HEK293 (cell line): ENCODE measurements at regions not wholly inside any gene's neighbourhood (a gene's known extent, or its start where the extent isn't known, plus 50 kb on each side); places are given as distances from the start of the nearest gene placed in this dataset.

Experiments
- CTCF ChIA-PET: fragments of 350-600 bp; formaldehyde crosslinking; extraction: SDS; loops from one replicate; lab custom pipeline; 2021; ENCODE audit warnings: antibody characterized with exemption; lab: Yijun Ruan, JAX
- POLR2A ChIA-PET: fragments of 300-600 bp; formaldehyde crosslinking; extraction: SDS; loops from one replicate; lab custom pipeline; 2020; ENCODE audit warnings: antibody characterized with exemption, inconsistent platforms; lab: Yijun Ruan, JAX
- H3K27ac ChIP-seq: fragments of 200-500 bp; sonication (Bioruptor generic); 2 replicates; pipeline ENCODE4 v1.5.1; 2014; ENCODE audit warnings: low read depth, low read length, control low read depth, inconsistent platforms; ENCODE audit errors: extremely low read depth
- H3K36me3 ChIP-seq, 2 experiments: fragments of 200-500 bp in 1 of 2; sonication (Bioruptor generic) in 1 of 2; 1 replicate in 1 of 2; 2 replicates in 1 of 2; pipeline ENCODE4 v1.5.1; 2014 to 2017; ENCODE audit warnings: inconsistent platforms in 2 of 2, low read length in 2 of 2; ENCODE audit not compliant: control insufficient read depth in 2 of 2, insufficient read depth in 1 of 2
- H3K4me1 ChIP-seq: fragments of 200-500 bp; sonication (Bioruptor generic); 2 replicates; pipeline ENCODE4 v1.5.1; 2014; ENCODE audit warnings: mild to moderate bottlenecking, low read length, inconsistent platforms; ENCODE audit not compliant: control insufficient read depth, insufficient read depth
- H3K4me3 ChIP-seq: 2 replicates; pipeline ENCODE4 v1.5.1; 2011; ENCODE audit warnings: low read depth, mild to moderate bottlenecking, control low read depth, low read length, moderate library complexity
- H3K9me3 ChIP-seq: fragments of 200-500 bp; sonication (Bioruptor generic); 2 replicates; pipeline ENCODE4 v1.5.1; 2014; ENCODE audit warnings: low read depth, low read length, inconsistent platforms; ENCODE audit not compliant: control insufficient read depth, insufficient read depth
- EGR2 ChIP-seq: fragments of 450-650 bp; formaldehyde crosslinking; IDR thresholded peaks from 2 replicates; pipeline ENCODE4 v1.5.1; 2016; ENCODE audit warnings: low read depth, missing biosample characterization, missing genetic modification characterization
- GLIS1 ChIP-seq: fragments of 450-650 bp; formaldehyde crosslinking; IDR thresholded peaks from 2 replicates; pipeline ENCODE4 v1.5.1; 2016; ENCODE audit warnings: missing biosample characterization, missing genetic modification characterization
- HOXA7 ChIP-seq: sonication (generic); formaldehyde crosslinking; IDR thresholded peaks from 2 replicates; pipeline ENCODE4 v1.8.1; 2022; ENCODE audit warnings: missing genetic modification reagents, borderline replicate concordance
- IKZF3 ChIP-seq: fragments of 450-650 bp; IDR thresholded peaks from 2 replicates; pipeline ENCODE4 v1.5.0; 2018; ENCODE audit warnings: missing biosample characterization, mild to moderate bottlenecking, missing genetic modification characterization, moderate library complexity
- KLF16 ChIP-seq: fragments of 450-650 bp; formaldehyde crosslinking; IDR thresholded peaks from 2 replicates; pipeline ENCODE4 v1.5.1; 2017; ENCODE audit warnings: missing biosample characterization, missing genetic modification characterization
- KLF8 ChIP-seq: fragments of 450-650 bp; formaldehyde crosslinking; IDR thresholded peaks from 2 replicates; pipeline ENCODE4 v1.5.1; 2016; ENCODE audit warnings: missing biosample characterization, missing genetic modification characterization
- PRDM2 ChIP-seq: fragments of 450-650 bp; formaldehyde crosslinking; IDR thresholded peaks from 2 replicates; pipeline ENCODE4 v1.5.1; 2016; ENCODE audit warnings: missing biosample characterization, missing genetic modification characterization, borderline replicate concordance
- REPIN1 ChIP-seq: fragments of 450-650 bp; formaldehyde crosslinking; IDR thresholded peaks from 2 replicates; pipeline ENCODE4 v1.5.1; 2017; ENCODE audit warnings: missing biosample characterization, missing genetic modification characterization, low read depth
- SETDB1 ChIP-seq: IDR thresholded peaks from one replicate; pipeline ENCODE4 v1.6.1; 2017; ENCODE audit warnings: mild to moderate bottlenecking, low read length, moderate library complexity, mixed read lengths; ENCODE audit not compliant: insufficient read length
- SP7 ChIP-seq: fragments of 450-650 bp; formaldehyde crosslinking; IDR thresholded peaks from 2 replicates; pipeline ENCODE4 v1.5.1; 2016; ENCODE audit warnings: missing biosample characterization, missing genetic modification characterization
- YY2 ChIP-seq: fragments of 450-650 bp; formaldehyde crosslinking; IDR thresholded peaks from 2 replicates; pipeline ENCODE4 v1.5.1; 2016; ENCODE audit warnings: missing biosample characterization, missing genetic modification characterization
- ZBTB26 ChIP-seq: fragments of 450-650 bp; formaldehyde crosslinking; optimal IDR thresholded peaks from 2 replicates; pipeline ENCODE3; 2016; ENCODE audit warnings: missing biosample characterization, mild to moderate bottlenecking, missing genetic modification characterization
- ZBTB7A ChIP-seq: fragments of 450-650 bp; formaldehyde crosslinking; IDR thresholded peaks from 2 replicates; pipeline ENCODE4 v1.5.1; 2016; ENCODE audit warnings: low read depth, missing biosample characterization, missing genetic modification characterization
- ZNF112 ChIP-seq: fragments of 450-650 bp; formaldehyde crosslinking; IDR thresholded peaks from 2 replicates; pipeline ENCODE4 v1.5.0; 2017; ENCODE audit warnings: missing biosample characterization, missing genetic modification characterization
- ZNF169 ChIP-seq: fragments of 450-650 bp; formaldehyde crosslinking; IDR thresholded peaks from 2 replicates; pipeline ENCODE4 v1.5.1; 2016; ENCODE audit warnings: missing biosample characterization, missing genetic modification characterization
- ZNF184 ChIP-seq: fragments of 450-650 bp; IDR thresholded peaks from 2 replicates; pipeline ENCODE4 v1.5.1; 2018; ENCODE audit warnings: missing biosample characterization, mild to moderate bottlenecking, missing genetic modification characterization
- ZNF248 ChIP-seq: fragments of 450-650 bp; formaldehyde crosslinking; IDR thresholded peaks from 2 replicates; pipeline ENCODE4 v1.5.1; 2017; ENCODE audit warnings: missing biosample characterization, missing genetic modification characterization
- ZNF354C ChIP-seq: fragments of 450-650 bp; formaldehyde crosslinking; IDR thresholded peaks from 2 replicates; pipeline ENCODE4 v1.5.1; 2016; ENCODE audit warnings: missing biosample characterization, missing genetic modification characterization, low read depth, borderline replicate concordance
- ZNF394 ChIP-seq: fragments of 450-650 bp; formaldehyde crosslinking; IDR thresholded peaks from 2 replicates; pipeline ENCODE4 v1.5.1; 2016; ENCODE audit warnings: missing biosample characterization, missing genetic modification characterization, mild to moderate bottlenecking, moderate library complexity, borderline replicate concordance
- ZNF398 ChIP-seq: fragments of 450-650 bp; formaldehyde crosslinking; IDR thresholded peaks from 2 replicates; pipeline ENCODE4 v1.5.1; 2017; ENCODE audit warnings: missing biosample characterization, missing genetic modification characterization
- ZNF513 ChIP-seq: fragments of 450-650 bp; IDR thresholded peaks from 2 replicates; pipeline ENCODE4 v1.5.1; 2018; ENCODE audit warnings: missing biosample characterization, missing genetic modification characterization
- ZNF704 ChIP-seq: fragments of 450-650 bp; formaldehyde crosslinking; IDR thresholded peaks from 2 replicates; pipeline ENCODE4 v1.5.1; 2016; ENCODE audit warnings: missing biosample characterization, missing genetic modification characterization
- ZNF830 ChIP-seq: fragments of 450-650 bp; IDR thresholded peaks from 2 replicates; pipeline ENCODE4 v1.5.0; 2018; ENCODE audit warnings: missing biosample characterization, missing genetic modification characterization, low read depth, mild to moderate bottlenecking, moderate library complexity

GRCh38 chr9:71223953-71224538 lies 102.6 kb upstream of the TRPM3 start:
- ChIA-PET POLR2A (no interaction called here), CTCF (interaction anchor here (0.7 to 2.0 kb wide), 3 partner anchors 12 to 461 kb away, joined by 3 to 4 read pairs (median 4); no protein-coding TSS in a partner anchor)
- Histone ChIP-seq H3K4me3 (no peak overlapping the region), H3K4me1 (no peaks in the 10 kb centered on the region)
- no peak for TF ChIP-seq KLF16
- no peak for TF ChIP-seq ZNF513 (tag by site-specific recombination)
- TF ChIP-seq SP7 (tag by site-specific recombination) = no peak
- TF ChIP-seq KLF8 (tag by site-specific recombination) = no peak
- no peak for TF ChIP-seq ZNF112 (tag by site-specific recombination)
- no peak for TF ChIP-seq GLIS1
- TF ChIP-seq ZBTB7A = no peak
- no peak for TF ChIP-seq IKZF3 (tag by site-specific recombination)
- no peak for TF ChIP-seq ZNF184
- no peak for TF ChIP-seq ZNF248 (tag by site-specific recombination)
- no peak for TF ChIP-seq EGR2 (tag by site-specific recombination)
- no peak for TF ChIP-seq REPIN1 (tag by site-specific recombination)
- no peak for TF ChIP-seq ZNF704 (tag by site-specific recombination)
- no peak for TF ChIP-seq ZNF830 (tag by site-specific recombination)
- TF ChIP-seq, all 188 proteins: peak for 0
- Histone ChIP-seq H3K36me3 (no peaks in the 10 kb centered on the region), H3K9me3 (no peaks in the 10 kb centered on the region), H3K27ac (no peak overlapping the region)

- no peak overlapping the region for H3K27ac ChIP-seq
- no peak overlapping the region for H3K4me3 ChIP-seq
- no peaks in the 10 kb centered on the region for H3K9me3 ChIP-seq
- no peaks in the 10 kb centered on the region for H3K4me1 ChIP-seq
- no peaks in the 10 kb centered on the region for H3K36me3 ChIP-seq
- TF ChIP-seq YY2 (tag by site-specific recombination) (no peak), ZNF354C (tag by site-specific recombination) (no peak), SETDB1 (no peak), KLF8 (tag by site-specific recombination) (no peak), ZBTB26 (no peak), ZNF394 (tag by site-specific recombination) (no peak), ZNF169 (tag by site-specific recombination) (no peak), HOXA7 (no peak), PRDM2 (tag by site-specific recombination) (no peak), ZNF398 (tag by site-specific recombination) (no peak)
- TF ChIP-seq, all 188 proteins: peak for 0
- CTCF ChIA-PET = no interaction called here
- POLR2A ChIA-PET = no interaction called here
Measured at GRCh38 chr9:71218774-71219173, 97.4 kb upstream of the TRPM3 start.
